Islet precursor cell (in vitro differentiated cells): ENCODE measurements at regions not wholly inside any gene's neighbourhood (a gene's known extent, or its start where the extent isn't known, plus 50 kb on each side); places are given as distances from the start of the nearest gene placed in this dataset.
A peak's percentile ranks its signal among the peaks of the same experiment; 100 is the strongest.

ENCODE experiments used
- DNase-seq: peaks from one replicate; pipeline ENCODE4 v3.0.0-alpha.2; 2018

DNA sequence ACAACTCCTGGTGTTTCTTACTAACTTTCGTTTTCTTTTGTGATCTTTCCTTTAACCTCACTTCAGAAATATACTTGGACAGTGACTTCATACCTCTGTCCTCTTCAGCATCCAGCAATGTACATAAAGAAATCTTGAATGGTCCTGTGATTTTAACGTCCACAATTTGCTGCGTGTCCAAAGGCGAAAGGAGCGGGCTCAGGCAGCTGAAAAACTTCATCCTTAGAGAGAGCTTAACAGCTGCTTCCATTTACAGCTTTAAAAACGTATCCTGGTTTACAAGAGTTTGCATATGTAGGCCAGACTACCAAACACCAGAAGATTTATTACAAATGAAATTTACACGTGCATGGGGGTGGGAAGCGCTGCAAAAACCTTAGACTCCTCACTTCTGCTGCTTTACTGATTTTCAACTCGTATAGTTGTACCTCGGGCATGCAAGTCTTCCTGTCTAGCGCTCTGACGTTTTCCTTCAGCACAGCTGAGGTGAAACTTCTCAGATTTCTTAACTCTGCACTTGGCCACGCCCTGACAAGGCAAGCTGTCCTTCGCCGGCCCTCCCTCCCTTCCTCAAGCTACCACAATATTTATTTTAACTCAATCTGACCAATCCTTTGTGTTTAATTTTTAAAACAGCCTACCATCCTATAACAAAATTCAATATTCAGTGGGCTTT is 406.4 kb downstream of the FAM47A start:
- DNase-seq: peak; percentile 88

DNA sequence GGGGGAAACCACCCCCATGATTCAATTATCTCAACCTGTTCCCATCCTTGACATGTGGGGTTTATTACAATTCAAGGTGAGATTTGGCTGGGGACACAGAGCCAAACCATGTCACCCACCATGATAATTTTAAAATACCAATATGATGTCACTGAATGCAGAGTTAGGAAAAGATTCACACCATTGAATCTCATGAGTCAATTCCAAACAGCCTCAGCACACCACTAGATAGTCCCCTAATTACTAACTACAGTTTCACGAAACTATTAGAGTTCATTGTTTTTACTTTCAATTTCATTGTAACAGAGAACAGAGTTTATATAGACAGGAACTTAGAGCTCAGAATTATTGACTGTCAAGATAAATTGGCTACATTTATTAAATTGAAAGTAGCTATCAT is 410.2 kb downstream of the FAM47A start:
- no peak for DNase-seq

DNA sequence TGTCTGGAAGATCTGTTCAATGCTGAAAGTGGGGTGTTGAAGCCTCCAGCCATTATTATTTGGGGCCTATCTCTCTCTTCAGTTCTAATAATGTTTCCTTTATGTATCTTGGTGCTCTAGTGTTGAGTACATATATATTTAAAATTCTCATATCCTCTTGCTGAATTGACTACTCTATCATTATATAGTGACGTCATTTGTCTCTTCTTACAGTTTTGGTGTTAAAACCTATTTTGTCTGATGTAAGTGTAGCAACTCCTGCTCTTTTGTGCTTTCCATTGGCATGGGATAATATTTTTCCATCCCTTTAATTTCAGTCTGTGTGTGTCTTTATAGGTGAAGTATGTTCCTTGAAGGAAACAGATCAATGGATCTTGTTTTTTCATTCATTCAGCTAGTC is 446.0 kb downstream of the FAM47A start:
- no peak for DNase-seq
